Adrenal gland (tissue), 5 donors: ENCODE measurements at regions not wholly inside any gene's neighbourhood (a gene's known extent, or its start where the extent isn't known, plus 50 kb on each side); places are given as distances from the start of the nearest gene placed in this dataset.

Experiments
- CTCF ChIP-seq, 6 experiments: fragments of 450-650 bp in 4 of 6; fragments of 200-600 bp in 2 of 6; sonication (generic) in 1 of 6; IDR thresholded peaks; 1 replicate in 5 of 6; 2 replicates in 1 of 6; pipeline versions ENCODE4 v1.5.1 to v1.8.0; 2016 to 2021; ENCODE audit warnings: antibody characterized with exemption in 6 of 6, mild to moderate bottlenecking in 2 of 6, moderate library complexity in 1 of 6
- POLR2A ChIP-seq, 2 donors: fragments of 450-650 bp; IDR thresholded peaks; one replicate each; pipeline ENCODE4 v1.6.1; 2017; ENCODE audit warnings: antibody characterized with exemption in 2 of 2, mild to moderate bottlenecking in 2 of 2, moderate library complexity in 1 of 2
- donor health status: DM: no; HTN: no; CAD: no.

- TF ChIP-seq CTCF (IDR thresholded peaks at IDR 0.05) (no peak), POLR2A (IDR thresholded peaks at IDR 0.05) (no peak)
Observed at GRCh38 chr14:71800878-71801277, 131.4 kb upstream of the RGS6 start.
